Lower leg skin (tissue), 3 donors: ENCODE measurements at regions not wholly inside any gene's neighbourhood (a gene's known extent, or its start where the extent isn't known, plus 50 kb on each side); places are given as distances from the start of the nearest gene placed in this dataset.

Experiments used
- POLR2A ChIP-seq, 2 donors: fragments of 450-650 bp; IDR thresholded peaks; one replicate each; pipeline ENCODE4 v1.6.1; 2016 to 2017; ENCODE audit warnings: antibody characterized with exemption in 2 of 2, mild to moderate bottlenecking in 1 of 2, moderate library complexity in 1 of 2
- TF ChIP-seq, protein P1 (sequence below), 3 donors: fragments of 450-650 bp; IDR thresholded peaks; one replicate each; pipeline ENCODE4 v1.5.1; 2016; ENCODE audit warnings: antibody characterized with exemption in 3 of 3, mild to moderate bottlenecking in 3 of 3, moderate library complexity in 2 of 3

DNA sequence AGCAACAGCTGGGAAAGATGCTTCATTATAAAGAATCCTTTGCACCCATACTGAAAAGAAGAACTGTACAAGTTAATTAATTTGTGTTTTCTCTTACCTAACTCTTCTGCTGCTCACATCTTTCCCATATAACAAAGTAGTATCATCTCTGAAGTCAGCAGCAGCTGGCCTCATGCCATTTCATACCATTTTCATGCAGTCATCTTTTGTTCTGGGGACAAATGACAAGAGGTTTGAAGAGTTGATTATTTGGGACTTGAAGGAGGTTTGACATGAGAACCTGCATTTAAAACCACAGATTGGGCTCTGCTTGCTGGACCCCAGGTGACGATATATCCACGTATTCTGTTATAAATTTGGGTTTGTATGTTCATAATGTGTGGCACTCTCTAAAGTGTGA, 430.3 kb downstream of the SPRY1 start:
- TF ChIP-seq, protein P1, sequence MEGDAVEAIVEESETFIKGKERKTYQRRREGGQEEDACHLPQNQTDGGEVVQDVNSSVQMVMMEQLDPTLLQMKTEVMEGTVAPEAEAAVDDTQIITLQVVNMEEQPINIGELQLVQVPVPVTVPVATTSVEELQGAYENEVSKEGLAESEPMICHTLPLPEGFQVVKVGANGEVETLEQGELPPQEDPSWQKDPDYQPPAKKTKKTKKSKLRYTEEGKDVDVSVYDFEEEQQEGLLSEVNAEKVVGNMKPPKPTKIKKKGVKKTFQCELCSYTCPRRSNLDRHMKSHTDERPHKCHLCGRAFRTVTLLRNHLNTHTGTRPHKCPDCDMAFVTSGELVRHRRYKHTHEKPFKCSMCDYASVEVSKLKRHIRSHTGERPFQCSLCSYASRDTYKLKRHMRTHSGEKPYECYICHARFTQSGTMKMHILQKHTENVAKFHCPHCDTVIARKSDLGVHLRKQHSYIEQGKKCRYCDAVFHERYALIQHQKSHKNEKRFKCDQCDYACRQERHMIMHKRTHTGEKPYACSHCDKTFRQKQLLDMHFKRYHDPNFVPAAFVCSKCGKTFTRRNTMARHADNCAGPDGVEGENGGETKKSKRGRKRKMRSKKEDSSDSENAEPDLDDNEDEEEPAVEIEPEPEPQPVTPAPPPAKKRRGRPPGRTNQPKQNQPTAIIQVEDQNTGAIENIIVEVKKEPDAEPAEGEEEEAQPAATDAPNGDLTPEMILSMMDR (IDR thresholded peaks at IDR 0.05) = no peak
- TF ChIP-seq POLR2A (IDR thresholded peaks at IDR 0.05) = no peak
